ENCODE measurements at regions not wholly inside any gene's neighbourhood (a gene's known extent, or its start where the extent isn't known, plus 50 kb on each side); places are given as distances from the start of the nearest gene placed in this dataset.

GRCh38 chr7:10156972-10157371 is 816.7 kb upstream of the PHF14 start:
- no peaks in the 10 kb centered on the region for H3K27me3 ChIP-seq (ENCODE audit: control insufficient read depth in 2 of 2, insufficient read depth in 1 of 2, low read length in 1 of 2)
- no peak overlapping the region for H3K27ac ChIP-seq (ENCODE audit: low read depth in 1 of 2, low read length in 1 of 2)
- H3K4me3 ChIP-seq (ENCODE audit: low read length in 2 of 2): no peak overlapping the region
- DNase-seq (ENCODE audit: low read depth in 6 of 9, low spot score in 9 of 9): no peak
- H3K36me3 ChIP-seq (ENCODE audit: control insufficient read depth in 2 of 2, insufficient read depth in 2 of 2, low read length in 1 of 2): no peaks in the 10 kb centered on the region
- WGBS: 94% methylated on average over 2 of the region's 2 CpGs
- H3K9me3 ChIP-seq (ENCODE audit: control insufficient read depth in 2 of 2, insufficient read depth in 1 of 2, low read length in 1 of 2): no peaks in the 10 kb centered on the region
- H3K4me1 ChIP-seq (ENCODE audit: control insufficient read depth in 2 of 2, insufficient read depth in 2 of 2, low read length in 2 of 2): no peaks in the 10 kb centered on the region

- Histone ChIP-seq H3K36me3 (ENCODE audit: control insufficient read depth in 2 of 2, insufficient read depth in 2 of 2, low read length in 1 of 2) (no peaks in the 10 kb centered on the region), H3K4me3 (ENCODE audit: low read length in 2 of 2) (no peak overlapping the region), H3K4me1 (ENCODE audit: control insufficient read depth in 2 of 2, insufficient read depth in 2 of 2, low read length in 2 of 2) (no peaks in the 10 kb centered on the region), H3K27me3 (ENCODE audit: control insufficient read depth in 2 of 2, insufficient read depth in 1 of 2, low read length in 1 of 2) (no peaks in the 10 kb centered on the region), H3K9me3 (ENCODE audit: control insufficient read depth in 2 of 2, insufficient read depth in 1 of 2, low read length in 1 of 2) (no peaks in the 10 kb centered on the region), H3K27ac (ENCODE audit: low read depth in 1 of 2, low read length in 1 of 2) (no peak overlapping the region)
- 89% methylated on average over 2 of the region's 2 CpGs for WGBS
- no peak for DNase-seq (ENCODE audit: low read depth in 6 of 9, low spot score in 9 of 9)
Observed at GRCh38 chr7:10181996-10182395, 791.7 kb upstream of the PHF14 start.

GRCh38 chr7:10192074-10192473 is 781.6 kb upstream of the PHF14 start:
- WGBS: 97% methylated on average over 3 of the region's 3 CpGs
- Histone ChIP-seq H3K27ac (ENCODE audit: low read depth in 1 of 2, low read length in 1 of 2) (no peak overlapping the region), H3K9me3 (ENCODE audit: control insufficient read depth in 2 of 2, insufficient read depth in 1 of 2, low read length in 1 of 2) (no peaks in the 10 kb centered on the region), H3K27me3 (ENCODE audit: control insufficient read depth in 2 of 2, insufficient read depth in 1 of 2, low read length in 1 of 2) (no peaks in the 10 kb centered on the region), H3K4me3 (ENCODE audit: low read length in 2 of 2) (no peak overlapping the region), H3K4me1 (ENCODE audit: control insufficient read depth in 2 of 2, insufficient read depth in 2 of 2, low read length in 2 of 2) (no peaks in the 10 kb centered on the region), H3K36me3 (ENCODE audit: control insufficient read depth in 2 of 2, insufficient read depth in 2 of 2, low read length in 1 of 2) (no peaks in the 10 kb centered on the region)
- DNase-seq (ENCODE audit: low read depth in 6 of 9, low spot score in 9 of 9): no peak

- no peak overlapping the region for H3K4me3 ChIP-seq (ENCODE audit: low read length in 2 of 2)
- H3K4me1 ChIP-seq (ENCODE audit: control insufficient read depth in 2 of 2, insufficient read depth in 2 of 2, low read length in 2 of 2): no peaks in the 10 kb centered on the region
- no peaks in the 10 kb centered on the region for H3K36me3 ChIP-seq (ENCODE audit: control insufficient read depth in 2 of 2, insufficient read depth in 2 of 2, low read length in 1 of 2)
- WGBS: 95% methylated on average over 1 of the region's 1 CpG
- no peak for DNase-seq (ENCODE audit: low read depth in 6 of 9, low spot score in 9 of 9)
- H3K27me3 ChIP-seq (ENCODE audit: control insufficient read depth in 2 of 2, insufficient read depth in 1 of 2, low read length in 1 of 2): no peaks in the 10 kb centered on the region
- H3K9me3 ChIP-seq (ENCODE audit: control insufficient read depth in 2 of 2, insufficient read depth in 1 of 2, low read length in 1 of 2): no peaks in the 10 kb centered on the region
- no peak overlapping the region for H3K27ac ChIP-seq (ENCODE audit: low read depth in 1 of 2, low read length in 1 of 2)
Observed at GRCh38 chr7:10205696-10206095, 768.0 kb upstream of the PHF14 start.

- Histone ChIP-seq H3K4me3 (ENCODE audit: low read length in 2 of 2) (no peak overlapping the region), H3K27ac (ENCODE audit: low read depth in 1 of 2, low read length in 1 of 2) (no peak overlapping the region), H3K9me3 (ENCODE audit: control insufficient read depth in 2 of 2, insufficient read depth in 1 of 2, low read length in 1 of 2) (peaks cover 0 to 8% of the 10 kb centered on the region in 2 donors), H3K4me1 (ENCODE audit: control insufficient read depth in 2 of 2, insufficient read depth in 2 of 2, low read length in 2 of 2) (no peaks in the 10 kb centered on the region), H3K27me3 (ENCODE audit: control insufficient read depth in 2 of 2, insufficient read depth in 1 of 2, low read length in 1 of 2) (no peaks in the 10 kb centered on the region), H3K36me3 (ENCODE audit: control insufficient read depth in 2 of 2, insufficient read depth in 2 of 2, low read length in 1 of 2) (no peaks in the 10 kb centered on the region)
- WGBS: 92% methylated on average over 4 of the region's 4 CpGs
- no peak for DNase-seq (ENCODE audit: low read depth in 6 of 9, low spot score in 9 of 9)
Observed at GRCh38 chr7:10210000-10210399, 763.7 kb upstream of the PHF14 start.

GRCh38 chr7:10211016-10211415 is 762.7 kb upstream of the PHF14 start:
- Histone ChIP-seq H3K27ac (ENCODE audit: low read depth in 1 of 2, low read length in 1 of 2) (no peak overlapping the region), H3K9me3 (ENCODE audit: control insufficient read depth in 2 of 2, insufficient read depth in 1 of 2, low read length in 1 of 2) (peaks cover 0 to 8% of the 10 kb centered on the region in 2 donors), H3K27me3 (ENCODE audit: control insufficient read depth in 2 of 2, insufficient read depth in 1 of 2, low read length in 1 of 2) (no peaks in the 10 kb centered on the region), H3K4me3 (ENCODE audit: low read length in 2 of 2) (no peak overlapping the region), H3K4me1 (ENCODE audit: control insufficient read depth in 2 of 2, insufficient read depth in 2 of 2, low read length in 2 of 2) (no peaks in the 10 kb centered on the region), H3K36me3 (ENCODE audit: control insufficient read depth in 2 of 2, insufficient read depth in 2 of 2, low read length in 1 of 2) (no peaks in the 10 kb centered on the region)
- DNase-seq (ENCODE audit: low read depth in 6 of 9, low spot score in 9 of 9): no peak
- 76% methylated on average over 1 of the region's 1 CpG for WGBS

GRCh38 chr7:10211861-10212260 is 761.8 kb upstream of the PHF14 start:
- Histone ChIP-seq H3K4me1 (ENCODE audit: control insufficient read depth in 2 of 2, insufficient read depth in 2 of 2, low read length in 2 of 2) (no peaks in the 10 kb centered on the region), H3K9me3 (ENCODE audit: control insufficient read depth in 2 of 2, insufficient read depth in 1 of 2, low read length in 1 of 2) (peaks cover 0 to 8% of the 10 kb centered on the region in 2 donors), H3K27ac (ENCODE audit: low read depth in 1 of 2, low read length in 1 of 2) (no peak overlapping the region), H3K27me3 (ENCODE audit: control insufficient read depth in 2 of 2, insufficient read depth in 1 of 2, low read length in 1 of 2) (no peaks in the 10 kb centered on the region), H3K36me3 (ENCODE audit: control insufficient read depth in 2 of 2, insufficient read depth in 2 of 2, low read length in 1 of 2) (no peaks in the 10 kb centered on the region), H3K4me3 (ENCODE audit: low read length in 2 of 2) (no peak overlapping the region)
- no peak for DNase-seq (ENCODE audit: low read depth in 6 of 9, low spot score in 9 of 9)
- 82% methylated on average over 4 of the region's 4 CpGs for WGBS

- no peaks in the 10 kb centered on the region for H3K36me3 ChIP-seq (ENCODE audit: control insufficient read depth in 2 of 2, insufficient read depth in 2 of 2, low read length in 1 of 2)
- no peak overlapping the region for H3K4me3 ChIP-seq (ENCODE audit: low read length in 2 of 2)
- H3K27me3 ChIP-seq (ENCODE audit: control insufficient read depth in 2 of 2, insufficient read depth in 1 of 2, low read length in 1 of 2): no peaks in the 10 kb centered on the region
- no peak for DNase-seq (ENCODE audit: low read depth in 6 of 9, low spot score in 9 of 9)
- no peaks in the 10 kb centered on the region for H3K4me1 ChIP-seq (ENCODE audit: control insufficient read depth in 2 of 2, insufficient read depth in 2 of 2, low read length in 2 of 2)
- no peak overlapping the region for H3K27ac ChIP-seq (ENCODE audit: low read depth in 1 of 2, low read length in 1 of 2)
- 97% methylated on average over 3 of the region's 3 CpGs for WGBS
- peaks cover 0 to 8% of the 10 kb centered on the region in 2 donors for H3K9me3 ChIP-seq (ENCODE audit: control insufficient read depth in 2 of 2, insufficient read depth in 1 of 2, low read length in 1 of 2)
Observed at GRCh38 chr7:10212649-10213048, 761.0 kb upstream of the PHF14 start.

- Histone ChIP-seq H3K4me1 (ENCODE audit: control insufficient read depth in 2 of 2, insufficient read depth in 2 of 2, low read length in 2 of 2) (no peaks in the 10 kb centered on the region), H3K36me3 (ENCODE audit: control insufficient read depth in 2 of 2, insufficient read depth in 2 of 2, low read length in 1 of 2) (no peaks in the 10 kb centered on the region), H3K9me3 (ENCODE audit: control insufficient read depth in 2 of 2, insufficient read depth in 1 of 2, low read length in 1 of 2) (peaks cover 0 to 8% of the 10 kb centered on the region in 2 donors), H3K4me3 (ENCODE audit: low read length in 2 of 2) (no peak overlapping the region), H3K27me3 (ENCODE audit: control insufficient read depth in 2 of 2, insufficient read depth in 1 of 2, low read length in 1 of 2) (no peaks in the 10 kb centered on the region), H3K27ac (ENCODE audit: low read depth in 1 of 2, low read length in 1 of 2) (no peak overlapping the region)
- 92% methylated on average over 2 of the region's 2 CpGs for WGBS
- DNase-seq (ENCODE audit: low read depth in 6 of 9, low spot score in 9 of 9): no peak
Observed at GRCh38 chr7:10216462-10216861, 757.2 kb upstream of the PHF14 start.

- DNase-seq (ENCODE audit: low read depth in 6 of 9, low spot score in 9 of 9): no peak
- Histone ChIP-seq H3K4me1 (ENCODE audit: control insufficient read depth in 2 of 2, insufficient read depth in 2 of 2, low read length in 2 of 2) (no peaks in the 10 kb centered on the region), H3K27me3 (ENCODE audit: control insufficient read depth in 2 of 2, insufficient read depth in 1 of 2, low read length in 1 of 2) (no peaks in the 10 kb centered on the region), H3K4me3 (ENCODE audit: low read length in 2 of 2) (no peak overlapping the region), H3K36me3 (ENCODE audit: control insufficient read depth in 2 of 2, insufficient read depth in 2 of 2, low read length in 1 of 2) (no peaks in the 10 kb centered on the region), H3K27ac (ENCODE audit: low read depth in 1 of 2, low read length in 1 of 2) (no peak overlapping the region), H3K9me3 (ENCODE audit: control insufficient read depth in 2 of 2, insufficient read depth in 1 of 2, low read length in 1 of 2) (no peaks in the 10 kb centered on the region)
Observed at GRCh38 chr7:10221084-10221483, 752.6 kb upstream of the PHF14 start.
